ENCODE measurements at regions not wholly inside any gene's neighbourhood (a gene's known extent, or its start where the extent isn't known, plus 50 kb on each side); places are given as distances from the start of the nearest gene placed in this dataset.
"Not testable (repeated sequence)": the region's sequence is repeated elsewhere in the genome, so short reads cannot be mapped to it uniquely, and the experiment has no call there.

DNA sequence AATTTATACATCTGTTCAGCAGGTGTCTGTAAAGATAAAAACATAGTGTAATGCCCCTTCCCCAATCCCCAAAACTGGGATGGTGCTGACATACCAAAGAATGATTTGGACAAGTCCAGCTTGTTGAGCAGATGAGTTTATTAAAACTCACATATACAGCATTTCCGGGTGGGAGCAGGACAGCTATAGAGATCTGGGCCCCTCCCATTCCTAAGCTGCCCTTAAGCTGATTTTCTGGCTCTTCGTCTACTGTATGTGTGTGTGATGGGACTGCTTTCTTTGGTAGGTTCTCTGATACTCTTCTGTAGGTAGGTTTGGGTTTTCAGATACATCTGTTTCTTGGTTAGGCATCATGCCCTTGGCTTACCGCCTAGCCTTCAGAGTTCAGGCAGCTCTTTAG lies 703.7 kb upstream of the PCDH10 start:
- Histone ChIP-seq H3K4me3 (no peak overlapping the region), H3K4me1 (no peaks in the 10 kb centered on the region), H3K27me3 (no peaks in the 10 kb centered on the region), H3K36me3 (no peaks in the 10 kb centered on the region), H3K9me3 (no peaks in the 10 kb centered on the region), H3K27ac (no peak overlapping the region)
- DNase-seq (ENCODE audit: extremely low spot score in 2 of 2) = no peak
- TF ChIP-seq POLR2A (IDR thresholded peaks at IDR 0.05) = no peak
- TF ChIP-seq, protein P1, sequence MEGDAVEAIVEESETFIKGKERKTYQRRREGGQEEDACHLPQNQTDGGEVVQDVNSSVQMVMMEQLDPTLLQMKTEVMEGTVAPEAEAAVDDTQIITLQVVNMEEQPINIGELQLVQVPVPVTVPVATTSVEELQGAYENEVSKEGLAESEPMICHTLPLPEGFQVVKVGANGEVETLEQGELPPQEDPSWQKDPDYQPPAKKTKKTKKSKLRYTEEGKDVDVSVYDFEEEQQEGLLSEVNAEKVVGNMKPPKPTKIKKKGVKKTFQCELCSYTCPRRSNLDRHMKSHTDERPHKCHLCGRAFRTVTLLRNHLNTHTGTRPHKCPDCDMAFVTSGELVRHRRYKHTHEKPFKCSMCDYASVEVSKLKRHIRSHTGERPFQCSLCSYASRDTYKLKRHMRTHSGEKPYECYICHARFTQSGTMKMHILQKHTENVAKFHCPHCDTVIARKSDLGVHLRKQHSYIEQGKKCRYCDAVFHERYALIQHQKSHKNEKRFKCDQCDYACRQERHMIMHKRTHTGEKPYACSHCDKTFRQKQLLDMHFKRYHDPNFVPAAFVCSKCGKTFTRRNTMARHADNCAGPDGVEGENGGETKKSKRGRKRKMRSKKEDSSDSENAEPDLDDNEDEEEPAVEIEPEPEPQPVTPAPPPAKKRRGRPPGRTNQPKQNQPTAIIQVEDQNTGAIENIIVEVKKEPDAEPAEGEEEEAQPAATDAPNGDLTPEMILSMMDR (IDR thresholded peaks at IDR 0.05) = no peak
- no peak for TF ChIP-seq POLR2AphosphoS5 (IDR thresholded peaks at IDR 0.05; ENCODE audit: insufficient read depth in 1 of 2, low read depth in 1 of 2)
- intact Hi-C loops (cut with DNase I) = no loop called here

DNA sequence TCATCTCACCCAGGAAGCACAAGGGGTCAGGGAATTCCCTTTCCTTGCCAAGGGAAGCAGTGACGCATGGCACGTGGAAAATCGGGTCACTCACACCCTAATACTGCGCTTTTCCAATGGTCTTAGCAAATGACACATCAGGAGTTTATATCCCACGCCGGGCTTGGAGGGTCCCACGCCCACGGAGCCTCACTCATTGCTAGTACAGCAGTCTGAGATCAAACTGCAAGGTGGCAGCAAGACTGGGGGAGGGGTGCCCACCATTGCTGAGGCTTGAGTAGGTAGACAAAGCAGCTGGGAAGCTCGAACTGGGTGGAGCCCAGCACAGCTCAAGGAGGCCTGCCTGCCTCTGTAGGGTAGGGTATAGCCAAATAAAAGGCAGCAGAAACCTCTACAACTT lies 691.1 kb upstream of the PCDH10 start:
- H3K4me3 ChIP-seq; intact Hi-C loops (cut with DNase I); H3K27me3 ChIP-seq; DNase-seq (ENCODE audit: extremely low spot score in 2 of 2); H3K36me3 ChIP-seq; H3K4me1 ChIP-seq; H3K9me3 ChIP-seq; H3K27ac ChIP-seq: not testable (repeated sequence)

DNA sequence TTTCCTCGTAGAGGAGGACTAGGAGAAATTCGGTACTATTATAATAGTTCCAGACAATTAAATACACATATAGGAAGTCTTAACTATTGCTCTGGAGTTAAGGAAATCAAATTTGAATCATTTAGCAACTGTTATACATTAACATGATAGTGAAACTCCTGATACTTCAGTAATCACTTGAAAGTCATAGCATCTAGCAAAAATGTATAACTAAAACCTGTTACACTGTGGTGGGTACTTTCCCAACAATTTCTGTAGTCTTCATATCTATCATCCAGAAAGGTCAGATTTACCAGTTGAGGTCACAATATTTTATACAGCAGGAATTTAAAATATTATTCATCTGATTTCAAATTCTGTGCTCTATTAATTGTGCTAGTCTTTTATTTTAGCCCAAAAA lies 669.6 kb upstream of the PCDH10 start:
- no peaks in the 10 kb centered on the region for H3K9me3 ChIP-seq
- no peaks in the 10 kb centered on the region for H3K4me1 ChIP-seq
- no peak for DNase-seq (ENCODE audit: extremely low spot score in 2 of 2)
- no peaks in the 10 kb centered on the region for H3K36me3 ChIP-seq
- H3K27me3 ChIP-seq = no peaks in the 10 kb centered on the region
- intact Hi-C loops (cut with DNase I) = no loop called here
- TF ChIP-seq, protein P1 (IDR thresholded peaks at IDR 0.05) = no peak
- TF ChIP-seq POLR2AphosphoS5 (IDR thresholded peaks at IDR 0.05; ENCODE audit: insufficient read depth in 1 of 2, low read depth in 1 of 2) (no peak), POLR2A (IDR thresholded peaks at IDR 0.05) (no peak)
- H3K27ac ChIP-seq = no peak overlapping the region
- H3K4me3 ChIP-seq = no peak overlapping the region

DNA sequence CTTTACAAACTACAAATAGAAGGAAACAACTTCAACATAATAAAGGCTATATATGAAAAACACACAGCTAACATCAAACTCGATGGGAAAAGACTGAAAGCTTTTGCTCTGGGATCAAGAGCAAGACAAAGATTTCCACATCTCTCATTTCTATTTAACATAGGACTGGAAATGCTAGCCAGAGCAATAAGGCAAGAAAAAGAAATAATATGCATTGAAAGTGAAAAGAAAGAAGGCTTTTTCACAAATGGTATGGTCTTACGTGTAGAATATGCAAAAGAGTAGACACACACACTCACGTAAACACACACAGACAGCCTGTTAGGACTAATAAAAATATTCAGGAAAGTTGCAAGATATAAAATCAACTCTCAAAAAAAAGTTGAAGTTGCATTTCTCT lies 660.5 kb upstream of the PCDH10 start:
- no peaks in the 10 kb centered on the region for H3K9me3 ChIP-seq
- DNase-seq (ENCODE audit: extremely low spot score in 2 of 2) = no peak
- TF ChIP-seq, protein P1 (IDR thresholded peaks at IDR 0.05) = no peak
- TF ChIP-seq POLR2A (IDR thresholded peaks at IDR 0.05) (no peak), POLR2AphosphoS5 (IDR thresholded peaks at IDR 0.05; ENCODE audit: insufficient read depth in 1 of 2, low read depth in 1 of 2) (no peak)
- H3K27me3 ChIP-seq = no peaks in the 10 kb centered on the region
- no peak overlapping the region for H3K27ac ChIP-seq
- H3K4me3 ChIP-seq = no peak overlapping the region
- no peaks in the 10 kb centered on the region for H3K36me3 ChIP-seq
- intact Hi-C loops (cut with DNase I) = no loop called here
- no peaks in the 10 kb centered on the region for H3K4me1 ChIP-seq

DNA sequence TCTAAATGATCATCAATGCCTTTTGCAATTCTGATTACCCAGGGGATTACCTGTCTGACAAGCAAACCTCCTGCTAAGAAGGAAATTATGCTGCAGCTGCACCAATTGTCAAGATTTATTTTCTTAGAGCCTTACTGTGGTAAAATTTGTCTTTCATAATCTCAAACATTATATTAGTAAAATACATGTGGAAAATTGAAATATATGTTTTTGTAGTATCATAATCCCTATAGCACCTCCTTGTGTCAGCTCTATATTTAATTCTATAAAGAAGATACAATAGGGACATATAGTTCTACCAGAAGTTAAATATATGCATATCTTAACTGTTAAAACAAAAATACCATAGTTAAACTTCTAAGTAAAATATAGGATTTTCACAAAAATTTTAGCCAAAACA lies 655.6 kb upstream of the PCDH10 start:
- no peaks in the 10 kb centered on the region for H3K4me1 ChIP-seq
- intact Hi-C loops (cut with DNase I) = no loop called here
- H3K36me3 ChIP-seq = no peaks in the 10 kb centered on the region
- TF ChIP-seq POLR2A (IDR thresholded peaks at IDR 0.05) = no peak
- TF ChIP-seq, protein P1 (IDR thresholded peaks at IDR 0.05) = no peak
- no peak for TF ChIP-seq POLR2AphosphoS5 (IDR thresholded peaks at IDR 0.05; ENCODE audit: insufficient read depth in 1 of 2, low read depth in 1 of 2)
- no peaks in the 10 kb centered on the region for H3K27me3 ChIP-seq
- no peaks in the 10 kb centered on the region for H3K9me3 ChIP-seq
- H3K27ac ChIP-seq = no peak overlapping the region
- no peak for DNase-seq (ENCODE audit: extremely low spot score in 2 of 2)
- no peak overlapping the region for H3K4me3 ChIP-seq

DNA sequence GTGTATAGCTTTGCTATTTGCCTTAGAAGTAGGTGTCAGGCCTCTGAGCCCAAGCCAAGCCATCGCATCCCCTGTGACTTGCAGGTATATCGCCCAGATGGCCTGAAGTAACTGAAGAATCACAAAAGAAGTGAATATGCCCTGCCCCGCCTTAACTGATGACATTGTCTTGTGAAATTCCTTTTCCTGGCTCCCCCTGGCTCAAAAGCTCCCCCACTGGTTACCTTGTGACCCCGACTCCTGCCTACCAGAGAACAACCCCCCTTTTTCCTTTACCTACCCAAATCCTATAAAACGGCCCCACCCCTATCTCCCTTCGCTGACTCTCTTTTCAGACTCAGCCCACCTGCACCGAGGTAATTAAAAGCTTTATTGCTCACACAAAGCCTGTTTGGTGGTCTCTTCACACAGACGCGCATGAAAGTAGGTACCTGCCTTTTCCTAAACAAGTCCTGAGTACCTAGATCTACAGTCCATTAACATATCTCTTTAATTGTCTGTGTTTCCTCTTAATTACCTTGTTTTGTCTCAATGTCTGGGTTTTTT lies 653.8 kb upstream of the PCDH10 start:
- H3K27me3 ChIP-seq; intact Hi-C loops (cut with DNase I); H3K4me1 ChIP-seq; H3K27ac ChIP-seq; H3K4me3 ChIP-seq; DNase-seq (ENCODE audit: extremely low spot score in 2 of 2); H3K9me3 ChIP-seq; H3K36me3 ChIP-seq: not testable (repeated sequence)
